SIG-M5 (cell line): ENCODE measurements at regions not wholly inside any gene's neighbourhood (a gene's known extent, or its start where the extent isn't known, plus 50 kb on each side); places are given as distances from the start of the nearest gene placed in this dataset.
"Not testable (repeated sequence)": the region's sequence is repeated elsewhere in the genome, so short reads cannot be mapped to it uniquely, and the experiment has no call there.

Experiments used
- DNase-seq: peaks from one replicate; lab custom pipeline; 2025; lab: John Stamatoyannopoulos, UW

DNA sequence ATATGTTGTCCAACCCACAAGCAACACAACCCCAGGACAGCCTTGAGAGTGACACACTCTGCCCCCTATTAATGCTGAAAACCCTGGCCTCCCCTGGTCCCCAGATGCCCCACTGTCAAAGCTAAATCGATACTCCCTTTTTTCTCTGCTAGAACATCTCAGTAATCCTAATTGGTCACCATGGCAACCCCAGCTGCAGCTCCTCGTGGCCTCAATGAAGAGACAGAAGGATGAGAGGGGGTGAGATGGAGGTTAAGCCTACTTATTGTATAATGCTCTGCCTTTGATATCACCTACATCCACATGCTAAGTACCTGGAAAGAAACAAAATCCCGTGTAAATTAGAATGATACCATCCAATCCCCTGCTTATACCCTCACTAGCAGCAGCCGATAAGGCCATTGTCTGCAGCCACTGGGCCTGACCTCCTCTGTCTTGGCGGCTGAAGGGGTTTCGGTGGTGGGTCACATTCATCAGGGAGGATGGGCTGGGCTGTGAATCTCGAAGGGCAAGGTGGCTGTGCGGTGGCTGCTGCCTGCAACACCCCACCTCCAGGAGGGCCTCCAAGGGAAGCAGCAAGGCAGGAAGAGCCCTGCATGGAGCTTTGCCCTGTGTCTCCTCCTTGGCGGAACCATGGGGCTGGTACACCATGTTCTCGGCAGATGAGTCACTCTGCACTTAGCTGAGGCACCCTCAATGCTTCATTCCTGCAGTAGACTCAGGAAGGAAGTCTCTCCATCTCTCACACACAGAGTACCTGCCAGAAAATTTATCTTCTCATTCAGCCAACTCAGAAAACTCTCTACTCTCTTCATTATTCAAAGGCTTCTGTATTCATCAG is 399.5 kb downstream of the BUD13 start:
- no peak for DNase-seq

GRCh38 chr11:116371146-116371545 is 401.6 kb downstream of the BUD13 start:
- DNase-seq = no peak

GRCh38 chr11:116368784-116369183 is 404.0 kb downstream of the BUD13 start:
- no peak for DNase-seq

DNA sequence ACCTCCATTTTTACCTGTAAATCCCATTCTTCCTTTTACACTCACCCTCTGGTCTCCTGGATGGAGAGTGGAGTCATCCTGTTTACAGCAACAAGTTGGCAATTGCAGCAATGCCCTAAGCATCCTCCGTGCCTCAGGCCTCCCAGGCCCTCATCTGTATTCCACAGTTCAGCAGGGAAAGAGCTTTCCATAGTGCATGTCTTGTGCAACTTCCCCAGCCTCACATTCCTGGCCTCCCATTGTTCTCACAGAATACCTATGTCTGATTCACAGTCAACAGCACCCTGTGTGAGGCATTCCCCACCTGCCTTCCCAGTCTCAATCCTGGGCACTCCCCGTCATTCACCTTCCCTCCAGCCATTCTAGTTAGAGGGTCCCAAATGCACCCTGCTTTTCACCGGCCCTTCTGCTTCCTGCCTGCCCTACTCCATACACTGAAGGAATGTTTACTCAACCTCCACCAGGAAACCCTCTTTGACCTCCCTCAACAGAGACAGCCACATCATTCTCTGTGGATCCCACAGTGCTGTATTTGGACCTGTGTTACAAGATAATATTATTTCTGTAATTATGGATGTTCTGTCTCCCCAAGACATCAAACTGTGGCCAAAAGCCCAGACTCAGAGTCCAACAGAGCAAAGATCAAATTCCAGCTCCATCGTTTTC is 405.7 kb downstream of the BUD13 start:
- no peak for DNase-seq

DNA sequence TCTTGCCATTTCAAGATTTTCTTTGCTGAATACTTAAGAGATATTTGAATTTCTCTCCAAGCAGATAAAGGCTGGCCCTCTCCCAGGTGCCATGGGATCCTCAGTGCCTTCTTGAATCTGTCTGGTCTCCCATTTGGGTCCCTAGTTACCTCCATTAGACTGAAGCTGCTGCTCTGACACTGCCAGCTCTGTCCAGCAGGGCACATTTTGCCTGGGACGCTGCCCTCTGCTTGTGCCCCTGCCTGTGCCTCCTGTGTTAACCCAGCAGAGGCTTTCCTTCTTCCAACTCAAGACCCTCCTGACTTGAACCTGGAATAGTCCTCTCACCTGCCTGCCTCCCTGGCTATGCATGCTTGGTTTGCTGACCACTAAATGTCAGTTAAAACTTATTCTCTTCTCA is 406.3 kb downstream of the BUD13 start:
- no peak for DNase-seq

DNA sequence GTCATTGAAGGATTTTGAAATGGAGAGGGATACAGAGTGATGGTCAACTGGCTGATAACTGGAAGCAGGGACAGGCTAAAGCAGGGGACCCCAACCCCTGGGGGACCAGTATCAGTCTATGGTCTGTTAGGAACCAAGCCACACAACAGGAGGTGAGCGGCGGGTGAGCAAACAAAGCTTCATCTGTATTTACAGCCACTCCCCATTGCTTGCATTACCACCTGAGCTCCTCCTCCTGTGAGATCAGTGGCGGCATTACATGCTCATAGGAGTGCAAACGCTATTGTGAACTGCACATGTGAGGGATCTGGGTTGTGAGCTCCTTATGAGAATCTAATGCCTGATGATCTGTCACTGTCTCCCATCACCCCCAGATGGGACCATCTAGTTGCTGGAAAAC is 407.9 kb downstream of the BUD13 start:
- DNase-seq = not testable (repeated sequence)

DNA sequence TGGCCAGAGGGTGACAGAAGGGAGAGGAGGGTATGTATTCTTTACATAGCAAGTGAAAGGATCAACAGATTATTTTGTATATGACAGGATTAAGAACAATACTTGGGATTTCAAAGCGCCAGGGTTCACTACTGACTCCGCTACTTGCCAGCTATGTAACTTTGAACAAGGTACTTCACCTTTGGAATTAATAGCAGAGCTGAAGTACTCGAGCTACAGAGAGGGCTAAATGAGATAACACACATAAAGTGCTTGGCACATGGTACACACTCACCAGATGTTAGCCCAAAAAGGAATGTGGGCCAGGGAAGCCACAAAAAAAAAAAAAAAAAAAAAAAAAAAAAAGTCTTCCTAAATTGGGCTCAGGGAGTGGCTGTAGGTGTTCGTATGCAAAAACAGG is 408.4 kb downstream of the BUD13 start:
- no peak for DNase-seq

- no peak for DNase-seq
Measured at GRCh38 chr11:116360221-116360941, 412.4 kb downstream of the BUD13 start.

- DNase-seq = no peak
Measured at GRCh38 chr11:116357784-116358544, 414.8 kb downstream of the BUD13 start.

GRCh38 chr11:116356451-116356850 is 416.3 kb downstream of the BUD13 start:
- DNase-seq = no peak

DNA sequence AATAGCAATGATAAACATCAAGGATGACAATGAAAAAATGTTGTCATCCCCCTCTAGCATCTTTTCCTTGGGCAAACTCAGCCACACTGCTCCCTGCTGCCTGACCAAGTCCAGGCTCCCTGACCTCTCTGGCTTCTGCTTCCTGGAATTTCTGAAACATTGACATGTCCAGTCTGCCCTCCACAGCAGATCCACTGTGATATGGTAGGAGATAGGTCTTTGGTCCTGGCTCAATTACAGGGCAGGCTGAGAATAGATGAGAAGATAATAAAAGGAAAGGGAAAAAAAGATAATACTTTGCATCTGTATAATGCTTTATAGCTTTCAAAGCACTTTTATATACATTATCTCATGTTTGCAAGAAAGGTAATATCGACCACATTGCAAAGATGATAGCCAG is 417.7 kb downstream of the BUD13 start:
- DNase-seq = no peak

DNA sequence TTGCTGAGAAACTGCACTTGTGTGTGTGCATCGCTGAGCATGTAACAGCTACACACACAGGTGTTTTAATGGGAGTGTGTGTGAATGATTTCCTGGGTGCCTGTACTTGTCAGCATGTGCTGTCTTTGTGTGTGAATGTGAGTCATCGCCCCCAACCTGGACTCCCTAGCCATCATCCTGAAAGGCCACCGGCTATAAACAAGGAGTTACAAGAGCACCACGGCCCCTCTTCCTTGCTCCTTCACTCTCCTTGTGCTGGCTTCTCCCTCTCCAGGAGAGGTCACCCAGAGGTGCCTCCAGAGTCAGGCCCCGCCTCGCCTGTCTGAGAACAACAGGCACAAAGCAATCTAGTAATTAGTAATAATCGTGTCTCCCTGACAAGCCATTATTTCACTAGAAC is 419.2 kb downstream of the BUD13 start:
- no peak for DNase-seq

- no peak for DNase-seq
Measured at GRCh38 chr11:116352881-116353280, 419.9 kb downstream of the BUD13 start.

GRCh38 chr11:116348226-116348625 is 424.6 kb downstream of the BUD13 start:
- no peak for DNase-seq

DNA sequence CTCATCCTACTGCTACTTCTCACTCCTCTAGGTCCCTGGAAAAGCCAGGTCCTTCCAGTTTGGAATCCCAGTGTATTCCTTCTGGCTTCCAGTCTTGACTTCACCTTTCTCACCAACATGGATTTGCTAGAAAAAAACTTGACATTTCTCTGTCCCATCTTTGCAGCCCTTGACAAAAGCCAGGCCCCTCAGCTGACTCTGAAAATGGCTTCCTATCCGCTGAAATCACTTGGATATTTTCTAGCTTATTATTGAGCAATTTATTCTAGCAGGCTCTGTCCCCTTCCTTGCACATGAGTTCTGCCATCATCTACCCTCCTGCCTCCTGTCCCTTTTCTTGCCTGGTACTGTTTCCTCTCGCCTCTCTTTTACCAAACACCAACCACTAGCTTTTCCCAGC is 427.2 kb downstream of the BUD13 start:
- no peak for DNase-seq

DNA sequence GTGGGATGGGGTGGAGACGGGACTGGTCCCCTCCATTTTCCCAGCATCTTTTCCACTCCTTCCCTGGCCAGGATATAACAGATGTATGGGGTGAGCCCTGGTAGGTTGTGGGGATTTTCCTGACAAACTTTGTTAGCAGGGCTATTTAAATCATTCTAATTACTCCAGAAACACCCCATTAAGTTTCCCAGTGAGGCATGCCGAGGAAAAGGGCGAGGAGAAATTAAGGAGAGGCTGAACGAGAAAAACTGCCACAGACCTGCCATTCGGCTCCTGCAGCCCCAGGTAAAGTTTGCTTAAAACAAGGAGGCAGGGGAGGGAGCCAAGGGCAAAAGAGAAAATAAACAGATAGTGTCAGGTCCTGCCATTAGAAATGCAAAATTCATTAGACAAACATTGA is 428.2 kb downstream of the BUD13 start:
- no peak for DNase-seq

- DNase-seq = no peak
Measured at GRCh38 chr11:116343270-116343669, 429.5 kb downstream of the BUD13 start.

DNA sequence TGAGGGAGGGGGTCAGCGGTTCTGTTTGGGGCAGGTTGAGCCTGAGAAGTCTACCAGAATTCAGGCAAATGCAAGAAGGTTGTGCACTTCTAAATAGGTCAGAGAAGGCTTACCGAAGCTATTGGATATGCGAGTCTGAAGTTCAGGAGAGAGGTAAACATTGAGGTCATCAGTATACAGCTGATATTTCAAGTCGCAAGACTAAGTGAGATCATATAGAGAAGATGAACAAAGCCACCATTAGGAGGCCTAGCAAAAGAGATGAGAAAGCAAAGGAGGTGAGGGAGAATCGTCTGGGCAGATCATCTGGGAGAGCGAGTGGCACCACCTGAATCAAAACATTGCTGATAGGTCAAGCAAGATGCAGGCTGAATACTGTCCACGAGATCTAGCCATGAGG is 430.6 kb downstream of the BUD13 start:
- no peak for DNase-seq

- DNase-seq = no peak
Measured at GRCh38 chr11:116339306-116340098, 433.3 kb downstream of the BUD13 start.

DNA sequence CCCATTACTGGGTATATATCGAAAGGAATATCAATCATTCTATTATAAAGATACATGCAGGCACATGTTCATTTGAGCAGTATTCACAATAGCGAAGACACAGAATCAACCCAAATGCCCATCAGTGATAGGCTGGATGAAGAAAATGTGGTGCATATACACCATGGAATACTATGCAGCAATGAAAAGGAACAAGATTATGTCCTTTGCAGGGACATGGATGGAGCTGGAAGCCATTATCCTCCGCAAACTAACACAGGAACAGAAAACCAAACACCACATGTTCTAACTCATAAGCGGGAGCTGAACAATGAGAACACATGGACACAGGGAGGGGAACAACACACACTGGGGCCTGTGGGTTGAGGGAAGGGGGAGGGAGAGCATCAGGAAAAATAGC is 434.3 kb downstream of the BUD13 start:
- not testable (repeated sequence) for DNase-seq

- DNase-seq = no peak
Measured at GRCh38 chr11:116336540-116336939, 436.2 kb downstream of the BUD13 start.
